ENCODE measurements at regions not wholly inside any gene's neighbourhood (a gene's known extent, or its start where the extent isn't known, plus 50 kb on each side); places are given as distances from the start of the nearest gene placed in this dataset.

GRCh38 chr3:177959188-177959587, 577.0 kb upstream of the KCNMB2 start:
- Histone ChIP-seq H3K4me1 (ENCODE audit: control insufficient read depth in 2 of 2, insufficient read depth in 2 of 2, low read length in 2 of 2) (no peaks in the 10 kb centered on the region), H4K20me1 (ENCODE audit: control insufficient read depth, insufficient read depth, low read length, poor library complexity, severe bottlenecking) (no peaks in the 10 kb centered on the region), H3K27me3 (replicated peaks in 1 of 4; ENCODE audit: control extremely low read depth in 1 of 4, control insufficient read depth in 3 of 4, insufficient read depth in 4 of 4, low read length in 3 of 4) (no peaks in the 10 kb centered on the region), H3K9me3 (ENCODE audit: control extremely low read depth in 1 of 3, control insufficient read depth in 2 of 3, insufficient read depth in 1 of 3, low read length in 2 of 3) (no peaks in the 10 kb centered on the region), H3K4me3 (ENCODE audit: control extremely low read depth in 1 of 5, extremely low read depth in 1 of 5, insufficient read depth in 1 of 5, low read depth in 2 of 5, low read length in 4 of 5) (no peak overlapping the region), H3K36me3 (replicated peaks in 1 of 2; ENCODE audit: control extremely low read depth in 1 of 2, control insufficient read depth in 1 of 2, extremely low read depth in 1 of 2, insufficient read depth in 2 of 2, low read length in 1 of 2) (no peaks in the 10 kb centered on the region), H3K79me2 (ENCODE audit: control insufficient read depth, insufficient read depth, low read length) (no peaks in the 10 kb centered on the region), H3K27ac (ENCODE audit: low read length in 2 of 2) (no peak overlapping the region), H3K9ac (ENCODE audit: low read length) (no peak overlapping the region), H3K4me2 (replicated peaks; ENCODE audit: low read depth, low read length, poor library complexity, severe bottlenecking) (no peak overlapping the region), H2AFZ (ENCODE audit: insufficient read depth, low read depth, low read length, poor library complexity, severe bottlenecking) (no peak overlapping the region)
- H3K27me3 Mint-ChIP-seq: peaks cover 3% of the 10 kb centered on the region
- TF ChIP-seq CTCF (IDR thresholded peaks at IDR 0.05) (no peak), EZH2 (IDR thresholded peaks at IDR 0.05; ENCODE audit: borderline replicate concordance, insufficient read depth, low read depth, low read length, poor library complexity, severe bottlenecking) (no peak)
- no peak for DNase-seq
- peaks cover 3% of the 10 kb centered on the region for H3K4me1 Mint-ChIP-seq
- no peak overlapping the region for H3K4me3 Mint-ChIP-seq
- intact Hi-C loops (cut with micrococcal nuclease): no loop called here
- no peaks in the 10 kb centered on the region for H3K9me3 Mint-ChIP-seq (ENCODE audit: insufficient read depth)
- H3K27ac Mint-ChIP-seq: no peak overlapping the region
- POLR2A ChIA-PET: no interaction called here
- CTCF ChIA-PET: no interaction called here
- no peak for ATAC-seq (ENCODE audit: low read depth)
- no CpG with 5 or more reads among the region's 5 CpGs for WGBS (ENCODE audit: insufficient coverage)

- 96% methylated on average over 2 of the region's 2 CpGs for WGBS (ENCODE audit: insufficient coverage)
- DNase-seq (no peak), ATAC-seq (ENCODE audit: low read depth) (no peak)
- Histone ChIP-seq H3K36me3 (replicated peaks in 1 of 2; ENCODE audit: control extremely low read depth in 1 of 2, control insufficient read depth in 1 of 2, extremely low read depth in 1 of 2, insufficient read depth in 2 of 2, low read length in 1 of 2) (no peaks in the 10 kb centered on the region), H4K20me1 (ENCODE audit: control insufficient read depth, insufficient read depth, low read length, poor library complexity, severe bottlenecking) (no peaks in the 10 kb centered on the region), H3K4me2 (replicated peaks; ENCODE audit: low read depth, low read length, poor library complexity, severe bottlenecking) (no peak overlapping the region), H2AFZ (ENCODE audit: insufficient read depth, low read depth, low read length, poor library complexity, severe bottlenecking) (no peak overlapping the region), H3K4me3 (ENCODE audit: control extremely low read depth in 1 of 5, extremely low read depth in 1 of 5, insufficient read depth in 1 of 5, low read depth in 2 of 5, low read length in 4 of 5) (no peak overlapping the region), H3K9ac (ENCODE audit: low read length) (no peak overlapping the region), H3K4me1 (ENCODE audit: control insufficient read depth in 2 of 2, insufficient read depth in 2 of 2, low read length in 2 of 2) (no peaks in the 10 kb centered on the region), H3K27me3 (replicated peaks in 1 of 4; ENCODE audit: control extremely low read depth in 1 of 4, control insufficient read depth in 3 of 4, insufficient read depth in 4 of 4, low read length in 3 of 4) (no peaks in the 10 kb centered on the region), H3K27ac (ENCODE audit: low read length in 2 of 2) (no peak overlapping the region), H3K9me3 (ENCODE audit: control extremely low read depth in 1 of 3, control insufficient read depth in 2 of 3, insufficient read depth in 1 of 3, low read length in 2 of 3) (no peaks in the 10 kb centered on the region), H3K79me2 (ENCODE audit: control insufficient read depth, insufficient read depth, low read length) (no peaks in the 10 kb centered on the region)
- no peak overlapping the region for H3K27ac Mint-ChIP-seq
- POLR2A ChIA-PET: no interaction called here
- H3K4me1 Mint-ChIP-seq: peaks cover 3% of the 10 kb centered on the region
- no peak for TF ChIP-seq EZH2 (IDR thresholded peaks at IDR 0.05; ENCODE audit: borderline replicate concordance, insufficient read depth, low read depth, low read length, poor library complexity, severe bottlenecking)
- TF ChIP-seq CTCF (IDR thresholded peaks at IDR 0.05): no peak
- intact Hi-C loops (cut with micrococcal nuclease): no loop called here
- H3K4me3 Mint-ChIP-seq: no peak overlapping the region
- no peaks in the 10 kb centered on the region for H3K9me3 Mint-ChIP-seq (ENCODE audit: insufficient read depth)
- CTCF ChIA-PET: no interaction called here
- peaks cover 5% of the 10 kb centered on the region for H3K27me3 Mint-ChIP-seq
Observed at GRCh38 chr3:177960014-177960413, 576.2 kb upstream of the KCNMB2 start.
